Peyer's patch (tissue), 4 donors: ENCODE measurements at regions not wholly inside any gene's neighbourhood (a gene's known extent, or its start where the extent isn't known, plus 50 kb on each side); places are given as distances from the start of the nearest gene placed in this dataset.

Experiments used
- DNase-seq, 3 donors: peaks; one replicate each; pipeline ENCODE4 v3.0.0-alpha.2; 2017 to 2019
- H3K27ac ChIP-seq, 4 donors: fragments of 200-600 bp; sonication (generic); one replicate each; pipeline ENCODE4 v1.5.1; 2016 to 2019
- H3K27me3 ChIP-seq, 2 donors: fragments of 200-600 bp; sonication (generic); one replicate each; pipeline ENCODE4 v1.5.1; 2019
- H3K36me3 ChIP-seq, 3 donors: fragments of 200-600 bp; sonication (generic); one replicate each; pipeline ENCODE4 v1.5.1; 2016 to 2019
- H3K4me1 ChIP-seq, 4 donors: fragments of 200-600 bp; sonication (generic); one replicate each; pipeline ENCODE4 v1.5.1; 2016 to 2019
- H3K4me3 ChIP-seq, 4 donors: fragments of 200-600 bp; sonication (generic); 1 replicate in 3 of 4; 2 replicates in 1 of 4; pipeline ENCODE4 v1.5.1; 2016 to 2019; ENCODE audit warnings: mild to moderate bottlenecking in 1 of 4
- H3K9me3 ChIP-seq, 4 donors: fragments of 200-600 bp; sonication (generic); one replicate each; pipeline ENCODE4 v1.5.1; 2016 to 2019; ENCODE audit warnings: mild to moderate bottlenecking in 1 of 4
- CTCF ChIP-seq, 6 experiments: fragments of 450-650 bp in 4 of 6; fragments of 200-600 bp in 2 of 6; sonication (generic) in 1 of 6; IDR thresholded peaks; one replicate each; pipeline ENCODE4 v1.5.1; 2017 to 2019; ENCODE audit warnings: antibody characterized with exemption in 6 of 6, mild to moderate bottlenecking in 3 of 6, moderate library complexity in 1 of 6
- POLR2A ChIP-seq, 2 donors: fragments of 450-650 bp; IDR thresholded peaks; one replicate each; pipeline ENCODE4 v1.5.1; 2017; ENCODE audit warnings: antibody characterized with exemption in 2 of 2, mild to moderate bottlenecking in 2 of 2, moderate library complexity in 2 of 2

DNA sequence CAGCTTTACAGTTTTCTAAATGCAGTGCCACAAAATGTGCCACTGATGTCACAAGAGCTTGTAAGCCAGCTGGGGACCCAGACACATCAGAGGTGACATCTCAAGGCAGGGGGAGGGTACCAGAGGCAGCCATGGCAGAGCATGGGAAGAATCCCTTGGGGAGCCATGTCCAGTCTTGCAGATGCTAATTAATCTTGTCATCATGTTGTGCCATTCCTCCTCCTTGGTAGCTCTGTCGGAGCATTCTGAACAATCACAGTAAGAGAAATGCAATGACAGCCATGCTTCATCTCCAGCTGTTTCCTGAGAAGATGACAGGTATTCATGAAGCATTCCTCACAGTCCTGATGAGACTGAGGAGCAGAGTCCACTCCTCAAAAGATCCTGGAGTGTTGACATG, 287.9 kb downstream of the RPAP3 start:
- H3K4me1 ChIP-seq: no peaks in the 10 kb centered on the region
- no peaks in the 10 kb centered on the region for H3K27me3 ChIP-seq
- H3K27ac ChIP-seq: no peak overlapping the region
- H3K36me3 ChIP-seq: no peaks in the 10 kb centered on the region
- TF ChIP-seq POLR2A (IDR thresholded peaks at IDR 0.05) (no peak), CTCF (IDR thresholded peaks at IDR 0.05) (no peak)
- no peak overlapping the region for H3K4me3 ChIP-seq
- no peaks in the 10 kb centered on the region for H3K9me3 ChIP-seq
- DNase-seq: no peak

GRCh38 chr12:47417121-47417520, 288.7 kb downstream of the RPAP3 start:
- Histone ChIP-seq H3K4me1 (no peaks in the 10 kb centered on the region), H3K9me3 (no peaks in the 10 kb centered on the region), H3K4me3 (no peak overlapping the region), H3K36me3 (no peaks in the 10 kb centered on the region), H3K27ac (no peak overlapping the region), H3K27me3 (no peaks in the 10 kb centered on the region)
- TF ChIP-seq POLR2A (IDR thresholded peaks at IDR 0.05): no peak
- no peak for TF ChIP-seq CTCF (IDR thresholded peaks at IDR 0.05)
- DNase-seq: no peak

- H3K4me1 ChIP-seq: no peaks in the 10 kb centered on the region
Observed at GRCh38 chr12:47415054-47415453, 290.8 kb downstream of the RPAP3 start.

DNA sequence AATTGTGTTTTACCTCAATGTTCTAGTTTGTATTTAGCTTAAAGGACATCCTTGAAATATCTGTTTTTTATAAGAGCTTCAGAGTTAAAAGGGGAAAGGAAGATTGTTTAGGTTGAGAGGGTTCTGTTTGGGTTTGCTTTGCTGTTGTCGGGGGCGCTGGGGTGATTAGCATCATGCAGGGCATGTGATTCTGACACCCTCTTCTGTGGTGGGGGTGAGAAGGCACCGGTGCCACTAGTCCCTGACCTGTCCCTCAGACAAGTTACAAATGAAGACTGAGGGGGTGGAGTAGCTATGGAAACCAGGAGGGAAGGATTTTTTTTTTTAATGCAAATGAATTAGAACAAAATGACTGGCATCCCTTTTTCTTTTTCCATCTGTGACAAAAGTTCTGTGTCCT, 291.3 kb downstream of the RPAP3 start:
- no peak overlapping the region for H3K4me3 ChIP-seq
- no peaks in the 10 kb centered on the region for H3K9me3 ChIP-seq
- no peak for DNase-seq
- H3K27me3 ChIP-seq: no peaks in the 10 kb centered on the region
- H3K27ac ChIP-seq: no peak overlapping the region
- no peaks in the 10 kb centered on the region for H3K36me3 ChIP-seq
- no peak for TF ChIP-seq POLR2A (IDR thresholded peaks at IDR 0.05)
- no peak for TF ChIP-seq CTCF (IDR thresholded peaks at IDR 0.05)
- H3K4me1 ChIP-seq: no peaks in the 10 kb centered on the region

More at GRCh38 chr12:47415054-47415453, 290.8 kb downstream of the RPAP3 start:
- Histone ChIP-seq H3K4me3 (no peak overlapping the region), H3K9me3 (no peaks in the 10 kb centered on the region), H3K36me3 (no peaks in the 10 kb centered on the region), H3K27ac (no peak overlapping the region), H3K27me3 (no peaks in the 10 kb centered on the region)
- TF ChIP-seq POLR2A (IDR thresholded peaks at IDR 0.05): no peak
- no peak for TF ChIP-seq CTCF (IDR thresholded peaks at IDR 0.05)
- DNase-seq: no peak

- Histone ChIP-seq H3K36me3 (no peaks in the 10 kb centered on the region), H3K27ac (no peak overlapping the region), H3K27me3 (no peaks in the 10 kb centered on the region), H3K9me3 (no peaks in the 10 kb centered on the region), H3K4me3 (no peak overlapping the region), H3K4me1 (no peaks in the 10 kb centered on the region)
- DNase-seq: no peak
- TF ChIP-seq POLR2A (IDR thresholded peaks at IDR 0.05) (no peak), CTCF (IDR thresholded peaks at IDR 0.05) (no peak)
Observed at GRCh38 chr12:47413806-47414205, 292.0 kb downstream of the RPAP3 start.

- Histone ChIP-seq H3K27ac (no peak overlapping the region), H3K4me1 (peaks cover 0 to 5% (median 0%) of the 10 kb centered on the region in 4 donors), H3K4me3 (no peak overlapping the region), H3K36me3 (no peaks in the 10 kb centered on the region), H3K27me3 (no peaks in the 10 kb centered on the region), H3K9me3 (no peaks in the 10 kb centered on the region)
- TF ChIP-seq CTCF (IDR thresholded peaks at IDR 0.05) (no peak), POLR2A (IDR thresholded peaks at IDR 0.05) (no peak)
- DNase-seq: no peak
Observed at GRCh38 chr12:47412601-47413236, 293.1 kb downstream of the RPAP3 start.
